Panc1 (cell line): ENCODE measurements at regions not wholly inside any gene's neighbourhood (a gene's known extent, or its start where the extent isn't known, plus 50 kb on each side); places are given as distances from the start of the nearest gene placed in this dataset.

ENCODE experiments used
- CTCF ChIP-seq: fragments of 450-650 bp; IDR thresholded peaks from 2 replicates; pipeline ENCODE4 v1.5.1; 2017; ENCODE audit warnings: mild to moderate bottlenecking
- POLR2AphosphoS5 ChIP-seq: IDR thresholded peaks from 2 replicates; pipeline ENCODE4 v1.6.1; 2012; ENCODE audit warnings: mild to moderate bottlenecking, low read depth, low read length, moderate library complexity
- TF ChIP-seq, protein P1 (sequence below), 2 experiments: IDR thresholded peaks; 2 replicates each; pipeline ENCODE4 v1.6.1; 2011 to 2012; ENCODE audit warnings: low read depth in 2 of 2, control low read depth in 1 of 2, low read length in 1 of 2, mild to moderate bottlenecking in 1 of 2, moderate library complexity in 1 of 2; ENCODE audit not compliant: insufficient read depth in 1 of 2

DNA sequence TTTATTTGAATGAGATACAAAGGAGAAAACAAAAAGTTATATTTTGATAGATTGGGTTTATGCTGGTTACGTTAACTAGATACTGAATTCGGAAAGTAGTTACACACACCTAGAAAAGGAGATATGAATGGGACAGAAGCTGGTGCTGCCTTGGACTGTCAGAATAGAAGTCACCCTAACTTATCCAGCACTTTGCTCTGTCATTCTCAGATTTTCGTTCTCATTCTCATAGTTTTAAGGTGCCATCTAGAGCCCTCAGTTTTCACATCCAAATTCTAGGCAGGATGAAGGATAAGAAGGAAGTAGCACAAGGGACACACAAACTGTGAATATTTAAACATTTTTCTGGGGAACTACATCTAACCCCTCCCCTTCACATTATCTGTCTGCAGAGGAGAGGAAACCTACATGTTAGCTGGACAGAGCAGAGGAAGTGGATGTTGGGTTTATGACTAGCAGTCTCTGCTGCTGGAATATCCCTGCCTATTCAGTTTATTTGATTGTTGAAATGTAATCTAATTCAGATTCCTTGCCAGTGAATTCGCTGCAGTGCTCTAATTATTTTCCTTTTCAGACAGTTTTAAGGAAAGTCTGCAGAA lies 521.9 kb downstream of the FAT4 start:
- TF ChIP-seq CTCF = no peak
- TF ChIP-seq, protein P1, sequence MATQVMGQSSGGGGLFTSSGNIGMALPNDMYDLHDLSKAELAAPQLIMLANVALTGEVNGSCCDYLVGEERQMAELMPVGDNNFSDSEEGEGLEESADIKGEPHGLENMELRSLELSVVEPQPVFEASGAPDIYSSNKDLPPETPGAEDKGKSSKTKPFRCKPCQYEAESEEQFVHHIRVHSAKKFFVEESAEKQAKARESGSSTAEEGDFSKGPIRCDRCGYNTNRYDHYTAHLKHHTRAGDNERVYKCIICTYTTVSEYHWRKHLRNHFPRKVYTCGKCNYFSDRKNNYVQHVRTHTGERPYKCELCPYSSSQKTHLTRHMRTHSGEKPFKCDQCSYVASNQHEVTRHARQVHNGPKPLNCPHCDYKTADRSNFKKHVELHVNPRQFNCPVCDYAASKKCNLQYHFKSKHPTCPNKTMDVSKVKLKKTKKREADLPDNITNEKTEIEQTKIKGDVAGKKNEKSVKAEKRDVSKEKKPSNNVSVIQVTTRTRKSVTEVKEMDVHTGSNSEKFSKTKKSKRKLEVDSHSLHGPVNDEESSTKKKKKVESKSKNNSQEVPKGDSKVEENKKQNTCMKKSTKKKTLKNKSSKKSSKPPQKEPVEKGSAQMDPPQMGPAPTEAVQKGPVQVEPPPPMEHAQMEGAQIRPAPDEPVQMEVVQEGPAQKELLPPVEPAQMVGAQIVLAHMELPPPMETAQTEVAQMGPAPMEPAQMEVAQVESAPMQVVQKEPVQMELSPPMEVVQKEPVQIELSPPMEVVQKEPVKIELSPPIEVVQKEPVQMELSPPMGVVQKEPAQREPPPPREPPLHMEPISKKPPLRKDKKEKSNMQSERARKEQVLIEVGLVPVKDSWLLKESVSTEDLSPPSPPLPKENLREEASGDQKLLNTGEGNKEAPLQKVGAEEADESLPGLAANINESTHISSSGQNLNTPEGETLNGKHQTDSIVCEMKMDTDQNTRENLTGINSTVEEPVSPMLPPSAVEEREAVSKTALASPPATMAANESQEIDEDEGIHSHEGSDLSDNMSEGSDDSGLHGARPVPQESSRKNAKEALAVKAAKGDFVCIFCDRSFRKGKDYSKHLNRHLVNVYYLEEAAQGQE (IDR thresholded peaks at IDR 0.05; ENCODE audit: insufficient read depth in 1 of 2, low read depth in 2 of 2, low read length in 1 of 2) = no peak
- TF ChIP-seq POLR2AphosphoS5 = no peak
